ENCODE measurements at regions not wholly inside any gene's neighbourhood (a gene's known extent, or its start where the extent isn't known, plus 50 kb on each side); places are given as distances from the start of the nearest gene placed in this dataset.
A peak's percentile ranks its signal among the peaks of the same experiment; 100 is the strongest.

DNA sequence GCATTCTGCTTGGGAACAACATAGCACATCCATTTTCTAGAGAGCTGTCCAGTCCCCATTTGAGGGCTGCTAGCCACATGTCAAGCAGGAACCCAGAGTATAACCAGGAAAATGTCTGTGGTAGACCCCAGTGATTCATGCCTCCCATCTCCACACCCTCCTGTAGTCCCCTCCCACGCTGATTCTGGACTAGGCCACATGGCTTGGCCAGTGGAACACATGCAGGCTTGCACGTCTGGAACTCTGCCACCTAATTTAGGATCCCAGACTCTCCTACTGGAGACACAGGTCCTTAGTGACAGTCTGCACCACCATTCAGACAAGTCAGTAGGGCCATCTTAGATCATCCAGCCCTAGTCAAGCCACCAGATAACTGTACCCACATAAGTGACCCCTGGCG, 149.8 kb downstream of the ZIC5 start:
- DNase-seq (ENCODE audit: low spot score) = no peak

- no peak for DNase-seq (ENCODE audit: low spot score)
Measured at GRCh38 chr13:99819967-99820366, 151.6 kb downstream of the ZIC5 start.

GRCh38 chr13:99816321-99816720, 155.2 kb downstream of the ZIC5 start:
- DNase-seq (ENCODE audit: low spot score) = no peak

GRCh38 chr13:99813336-99814095, 158.1 kb downstream of the ZIC5 start:
- no peak for DNase-seq (ENCODE audit: low spot score)

GRCh38 chr13:99812625-99813024, 158.9 kb downstream of the ZIC5 start:
- DNase-seq (ENCODE audit: low spot score) = no peak

GRCh38 chr13:99811067-99811700, 160.4 kb downstream of the ZIC5 start:
- DNase-seq (ENCODE audit: low spot score) = no peak

- no peak for DNase-seq (ENCODE audit: low spot score)
Measured at GRCh38 chr13:99809926-99810325, 161.6 kb downstream of the ZIC5 start.

GRCh38 chr13:99809496-99809895, 162.1 kb downstream of the ZIC5 start:
- no peak for DNase-seq (ENCODE audit: low spot score)

GRCh38 chr13:99808786-99809185, 162.8 kb downstream of the ZIC5 start:
- DNase-seq (ENCODE audit: low spot score) = no peak

DNA sequence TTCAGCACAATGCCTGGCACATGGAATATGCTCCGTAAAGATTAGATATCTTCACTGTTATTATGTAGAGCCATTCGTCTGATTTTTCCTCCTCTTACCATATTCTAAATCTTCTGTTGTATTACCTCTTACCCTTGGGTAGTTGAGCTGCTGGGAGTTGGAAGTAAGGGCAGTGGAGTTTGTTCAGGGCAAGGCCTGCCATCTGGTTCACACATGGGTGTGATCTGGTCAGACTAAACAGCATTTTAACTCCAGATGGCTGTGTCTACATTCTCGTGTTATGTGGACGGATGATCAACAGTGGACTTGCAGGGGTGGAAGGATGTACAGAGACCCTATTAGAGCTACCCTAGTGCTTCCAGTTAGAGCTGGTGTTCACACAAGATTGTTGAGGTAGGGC, 164.9 kb downstream of the ZIC5 start:
- no peak for DNase-seq (ENCODE audit: low spot score)

DNA sequence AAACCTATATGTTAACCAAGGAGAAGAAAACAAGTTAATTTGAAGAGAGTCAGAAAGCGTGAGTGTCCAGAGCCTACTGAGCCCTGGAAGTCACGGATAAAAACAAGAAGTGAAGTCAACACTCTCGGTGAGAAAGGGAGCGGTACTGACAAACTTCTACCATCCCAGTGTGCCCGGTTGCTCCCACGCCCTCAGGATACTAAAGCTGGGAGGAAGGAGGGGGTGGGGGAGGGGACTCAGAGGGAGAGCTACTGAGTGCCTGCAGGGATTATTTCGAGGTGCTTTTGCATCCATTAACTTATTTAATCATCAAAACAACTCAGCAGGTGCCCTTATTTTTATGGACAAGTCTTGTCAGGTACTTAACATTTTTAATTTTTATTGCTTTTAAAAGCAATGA, 166.2 kb downstream of the ZIC5 start:
- no peak for DNase-seq (ENCODE audit: low spot score)

- DNase-seq (ENCODE audit: low spot score) = no peak
Measured at GRCh38 chr13:99803141-99803540, 168.4 kb downstream of the ZIC5 start.

DNA sequence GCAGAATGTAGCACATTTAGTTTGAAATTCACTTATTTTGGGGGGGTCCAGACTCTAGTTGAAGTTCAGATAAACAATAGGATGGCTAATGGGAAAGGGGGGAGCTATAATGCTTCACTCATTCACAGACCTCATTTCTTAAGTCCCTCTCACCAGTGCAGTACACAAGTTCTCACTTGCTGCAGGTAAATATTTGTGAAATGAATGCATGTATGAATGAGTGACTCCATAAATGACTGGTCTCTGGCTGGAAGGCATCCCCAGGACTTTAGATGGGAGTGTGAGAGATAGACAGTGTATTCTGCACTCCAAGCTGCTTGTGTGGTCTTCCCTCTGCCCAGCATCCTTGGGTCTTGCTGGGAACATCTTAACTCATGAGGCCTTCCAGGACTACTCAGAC, 169.2 kb downstream of the ZIC5 start:
- DNase-seq (ENCODE audit: low spot score) = no peak

- no peak for DNase-seq (ENCODE audit: low spot score)
Measured at GRCh38 chr13:99800951-99801350, 170.6 kb downstream of the ZIC5 start.

- DNase-seq (ENCODE audit: low spot score) = no peak
Measured at GRCh38 chr13:99800011-99800410, 171.6 kb downstream of the ZIC5 start.

- no peak for DNase-seq (ENCODE audit: low spot score)
Measured at GRCh38 chr13:99798756-99799155, 172.8 kb downstream of the ZIC5 start.

GRCh38 chr13:99797691-99798090, 173.9 kb downstream of the ZIC5 start:
- DNase-seq (ENCODE audit: low spot score) = no peak

GRCh38 chr13:99796175-99796819, 175.3 kb downstream of the ZIC5 start:
- DNase-seq (ENCODE audit: low spot score) = peak; percentile 18

DNA sequence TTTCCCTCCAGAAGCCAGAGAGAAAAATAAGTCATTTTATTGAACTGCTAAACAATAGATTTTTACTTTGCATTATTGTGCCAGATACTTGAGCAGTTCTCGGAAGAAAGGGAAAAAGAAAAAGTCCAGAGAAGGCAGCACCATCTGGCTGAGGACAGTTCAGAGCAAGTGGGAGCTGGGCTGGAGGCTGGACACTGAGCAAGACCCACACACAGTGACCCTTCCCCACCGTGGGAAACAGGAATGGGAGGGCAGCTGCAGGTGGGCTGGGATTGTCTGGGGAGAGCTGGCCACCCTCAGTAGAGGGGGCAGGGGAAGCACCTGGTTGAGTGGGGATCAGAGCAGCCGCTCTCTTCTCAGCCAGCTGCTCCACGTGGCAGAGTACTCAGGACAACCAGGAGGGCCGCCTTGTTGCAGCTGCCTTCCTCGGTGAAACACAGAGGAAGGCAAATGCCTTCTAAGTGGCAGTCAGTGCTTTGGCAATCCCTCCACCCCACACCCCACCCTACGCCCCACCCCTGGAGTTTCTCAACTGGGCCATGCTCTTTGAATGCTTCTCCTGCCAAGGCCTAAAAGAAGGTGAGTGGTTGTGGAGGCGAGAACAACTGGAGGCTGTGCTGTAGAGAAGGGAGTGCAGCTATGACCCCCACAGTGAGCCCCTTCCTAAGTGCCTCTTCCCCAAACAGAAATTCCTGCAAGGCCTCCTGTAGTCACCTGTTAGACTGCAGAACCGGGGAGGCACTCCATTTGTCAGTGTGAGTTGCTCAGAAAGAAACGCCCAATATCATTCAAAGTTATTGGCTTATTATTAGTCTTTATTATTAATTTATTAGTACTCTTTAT, 179.3 kb downstream of the ZIC5 start:
- DNase-seq (ENCODE audit: low spot score) = no peak

GRCh38 chr13:99782669-99783068, 188.9 kb downstream of the ZIC5 start:
- no peak for DNase-seq (ENCODE audit: low spot score)

DNA sequence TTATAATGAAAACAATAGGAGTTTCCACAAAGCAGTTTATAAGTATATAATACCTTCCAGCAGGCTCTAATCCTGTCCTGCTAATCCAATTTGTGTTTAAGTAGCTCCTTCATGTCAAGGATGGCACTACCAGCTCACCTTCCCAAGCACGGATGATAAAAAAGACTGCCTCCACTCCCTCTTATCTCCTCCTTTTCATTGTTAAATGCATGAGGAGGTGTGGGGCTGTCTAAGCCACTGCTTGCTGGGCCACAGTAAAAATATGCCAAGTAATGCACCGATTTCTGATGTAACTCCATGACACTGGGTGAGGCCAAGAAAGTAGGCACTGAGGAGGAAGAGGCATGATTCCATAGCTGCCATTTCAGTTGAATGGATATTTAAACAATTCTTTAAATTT, 193.1 kb downstream of the ZIC5 start:
- DNase-seq (ENCODE audit: low spot score) = no peak

DNA sequence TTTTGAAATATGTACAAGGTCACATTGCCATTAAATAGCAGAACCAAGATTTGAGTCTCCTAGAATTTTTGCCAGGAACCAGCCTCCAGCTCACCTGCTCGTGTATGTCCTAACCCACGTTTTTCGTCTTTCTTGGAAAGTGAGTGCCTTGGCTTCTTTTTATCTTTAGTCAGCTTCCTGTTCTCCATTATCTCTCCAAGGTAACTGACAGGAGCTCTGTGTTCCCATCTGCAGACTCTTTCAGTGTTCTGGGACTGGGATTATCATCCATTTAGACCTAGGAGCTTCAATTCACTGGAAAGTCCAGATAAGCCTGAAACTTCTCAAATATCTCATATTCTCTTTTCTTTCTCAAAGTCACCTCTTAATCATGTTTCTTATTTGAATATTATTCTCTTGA, 193.7 kb downstream of the ZIC5 start:
- DNase-seq (ENCODE audit: low spot score) = no peak

DNA sequence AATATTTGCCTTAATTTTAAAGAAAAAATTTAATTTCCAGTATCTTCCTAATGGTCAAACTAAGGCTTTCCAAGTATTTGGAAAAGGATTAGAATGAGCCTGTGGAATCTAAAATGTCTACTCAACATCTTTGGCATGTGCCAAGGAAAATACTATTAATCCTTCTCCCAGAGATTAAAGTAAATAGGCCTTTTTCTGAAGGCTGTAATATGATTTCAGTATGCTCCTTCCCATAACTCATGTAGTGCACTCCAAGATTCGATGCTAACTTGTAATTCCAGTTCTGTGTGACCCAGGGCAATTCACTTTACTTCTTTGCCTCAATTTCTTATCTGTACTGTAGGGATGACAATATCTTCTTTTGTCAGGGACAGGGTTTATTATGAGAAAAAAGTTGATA, 196.9 kb downstream of the ZIC5 start:
- no peak for DNase-seq (ENCODE audit: low spot score)

All from activated CD4-positive, alpha-beta T cell treated with anti-CD3 and anti-CD28 coated beads, Interleukin-2, Interleukin-4, amounts not matched to agents 100 ng/mL and 50 ng/mL, durations not matched to agents 16 hours and 8 hours (primary cell).